ENCODE measurements at regions not wholly inside any gene's neighbourhood (a gene's known extent, or its start where the extent isn't known, plus 50 kb on each side); places are given as distances from the start of the nearest gene placed in this dataset.

GRCh38 chr12:98172801-98173200, 342.6 kb upstream of the TMPO start:
- H3K9me2 ChIP-seq (replicated peaks; ENCODE audit: control insufficient read depth, low read length) = no peaks in the 10 kb centered on the region
- no peak for TF ChIP-seq CTCF (IDR thresholded peaks at IDR 0.05; ENCODE audit: low read depth, low read length, poor library complexity, severe bottlenecking)
- no peak for TF ChIP-seq EZH2phosphoT487 (IDR thresholded peaks at IDR 0.05; ENCODE audit: borderline replicate concordance, low read length)
- no peaks in the 10 kb centered on the region for H3K36me3 ChIP-seq (ENCODE audit: control insufficient read depth, low read length)
- H3K79me2 ChIP-seq (ENCODE audit: control insufficient read depth, low read length) = no peaks in the 10 kb centered on the region
- H3K4me1 ChIP-seq (ENCODE audit: control insufficient read depth, low read length) = no peaks in the 10 kb centered on the region
- H4K20me1 ChIP-seq (ENCODE audit: control insufficient read depth, insufficient read depth, low read depth, low read length) = no peaks in the 10 kb centered on the region
- H3K27me3 ChIP-seq (ENCODE audit: control insufficient read depth, low read length) = no peaks in the 10 kb centered on the region
- no peaks in the 10 kb centered on the region for H3F3A ChIP-seq (ENCODE audit: control insufficient read depth, insufficient read depth)
- no peak overlapping the region for H3K4me2 ChIP-seq (ENCODE audit: low read length)
- no peak overlapping the region for H3K4me3 ChIP-seq (ENCODE audit: low read length)
- H3K9me3 ChIP-seq (ENCODE audit: control insufficient read depth, insufficient read depth, low read length) = no peaks in the 10 kb centered on the region
- no peak overlapping the region for H3K27ac ChIP-seq (ENCODE audit: low read depth, low read length)

GRCh38 chr12:98173773-98174427, 341.5 kb upstream of the TMPO start:
- Histone ChIP-seq H3K4me2 (ENCODE audit: low read length) (no peak overlapping the region), H3K27me3 (ENCODE audit: control insufficient read depth, low read length) (no peaks in the 10 kb centered on the region), H4K20me1 (ENCODE audit: control insufficient read depth, insufficient read depth, low read depth, low read length) (no peaks in the 10 kb centered on the region), H3K27ac (ENCODE audit: low read depth, low read length) (no peak overlapping the region), H3K4me3 (ENCODE audit: low read length) (no peak overlapping the region), H3K9me3 (ENCODE audit: control insufficient read depth, insufficient read depth, low read length) (no peaks in the 10 kb centered on the region), H3K79me2 (ENCODE audit: control insufficient read depth, low read length) (no peaks in the 10 kb centered on the region), H3K9me2 (replicated peaks; ENCODE audit: control insufficient read depth, low read length) (no peaks in the 10 kb centered on the region), H3K36me3 (ENCODE audit: control insufficient read depth, low read length) (no peaks in the 10 kb centered on the region), H3F3A (ENCODE audit: control insufficient read depth, insufficient read depth) (no peaks in the 10 kb centered on the region), H3K4me1 (ENCODE audit: control insufficient read depth, low read length) (no peaks in the 10 kb centered on the region)
- TF ChIP-seq EZH2phosphoT487 (IDR thresholded peaks at IDR 0.05; ENCODE audit: borderline replicate concordance, low read length) = no peak
- no peak for TF ChIP-seq CTCF (IDR thresholded peaks at IDR 0.05; ENCODE audit: low read depth, low read length, poor library complexity, severe bottlenecking)

- no peaks in the 10 kb centered on the region for H3F3A ChIP-seq (ENCODE audit: control insufficient read depth, insufficient read depth)
- no peaks in the 10 kb centered on the region for H4K20me1 ChIP-seq (ENCODE audit: control insufficient read depth, insufficient read depth, low read depth, low read length)
- no peaks in the 10 kb centered on the region for H3K4me1 ChIP-seq (ENCODE audit: control insufficient read depth, low read length)
- H3K79me2 ChIP-seq (ENCODE audit: control insufficient read depth, low read length) = no peaks in the 10 kb centered on the region
- no peak for TF ChIP-seq CTCF (IDR thresholded peaks at IDR 0.05; ENCODE audit: low read depth, low read length, poor library complexity, severe bottlenecking)
- TF ChIP-seq EZH2phosphoT487 (IDR thresholded peaks at IDR 0.05; ENCODE audit: borderline replicate concordance, low read length) = no peak
- H3K27me3 ChIP-seq (ENCODE audit: control insufficient read depth, low read length) = no peaks in the 10 kb centered on the region
- H3K27ac ChIP-seq (ENCODE audit: low read depth, low read length) = no peak overlapping the region
- no peaks in the 10 kb centered on the region for H3K36me3 ChIP-seq (ENCODE audit: control insufficient read depth, low read length)
- H3K4me2 ChIP-seq (ENCODE audit: low read length) = no peak overlapping the region
- no peaks in the 10 kb centered on the region for H3K9me2 ChIP-seq (replicated peaks; ENCODE audit: control insufficient read depth, low read length)
- no peaks in the 10 kb centered on the region for H3K9me3 ChIP-seq (ENCODE audit: control insufficient read depth, insufficient read depth, low read length)
- no peak overlapping the region for H3K4me3 ChIP-seq (ENCODE audit: low read length)
These were observed 341.0 kb upstream of the TMPO start for GRCh38 chr12:98174428-98174809.

Data from DOHH2 (cell line).